ENCODE measurements at regions not wholly inside any gene's neighbourhood (a gene's known extent, or its start where the extent isn't known, plus 50 kb on each side); places are given as distances from the start of the nearest gene placed in this dataset.

DNA sequence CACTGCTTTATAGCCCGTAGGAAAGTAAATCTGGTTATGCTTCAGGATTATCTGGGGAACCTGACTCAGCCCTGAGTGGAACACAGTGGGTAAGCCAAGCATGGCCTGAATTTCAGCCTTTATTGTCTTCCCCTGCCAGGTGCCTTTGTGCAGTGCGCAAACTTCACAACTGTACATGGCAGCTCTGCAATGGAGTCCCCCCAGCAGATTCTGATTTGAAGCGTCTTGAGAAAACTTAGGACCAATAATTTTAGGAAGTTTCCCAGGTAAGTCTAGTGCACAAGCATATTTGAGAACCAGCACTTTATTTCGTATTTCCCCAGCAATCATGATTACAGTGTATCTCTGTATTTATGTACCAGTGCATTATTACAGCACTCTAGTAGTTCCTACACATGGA lies 112.1 kb upstream of the ARL4C start:
- TF ChIP-seq POLR2AphosphoS5 (IDR thresholded peaks at IDR 0.05; ENCODE audit: borderline replicate concordance, low read depth, low read length) (no peak), EZH2 (IDR thresholded peaks at IDR 0.05) (no peak), FOXP2 (optimal IDR thresholded peaks at IDR 0.05; ENCODE audit: control extremely low read depth, extremely low read length, insufficient read depth) (no peak)
